HEK293 (cell line): ENCODE measurements at regions not wholly inside any gene's neighbourhood (a gene's known extent, or its start where the extent isn't known, plus 50 kb on each side); places are given as distances from the start of the nearest gene placed in this dataset.

Experiments used
- CTCF ChIA-PET: fragments of 350-600 bp; formaldehyde crosslinking; extraction: SDS; loops from one replicate; lab custom pipeline; 2021; ENCODE audit warnings: antibody characterized with exemption; lab: Yijun Ruan, JAX
- POLR2A ChIA-PET: fragments of 300-600 bp; formaldehyde crosslinking; extraction: SDS; loops from one replicate; lab custom pipeline; 2020; ENCODE audit warnings: antibody characterized with exemption, inconsistent platforms; lab: Yijun Ruan, JAX
- H3K27ac ChIP-seq: fragments of 200-500 bp; sonication (Bioruptor generic); 2 replicates; pipeline ENCODE4 v1.5.1; 2014; ENCODE audit warnings: low read depth, low read length, control low read depth, inconsistent platforms; ENCODE audit errors: extremely low read depth
- H3K36me3 ChIP-seq, 2 experiments: fragments of 200-500 bp in 1 of 2; sonication (Bioruptor generic) in 1 of 2; 1 replicate in 1 of 2; 2 replicates in 1 of 2; pipeline ENCODE4 v1.5.1; 2014 to 2017; ENCODE audit warnings: inconsistent platforms in 2 of 2, low read length in 2 of 2; ENCODE audit not compliant: control insufficient read depth in 2 of 2, insufficient read depth in 1 of 2
- H3K4me1 ChIP-seq: fragments of 200-500 bp; sonication (Bioruptor generic); 2 replicates; pipeline ENCODE4 v1.5.1; 2014; ENCODE audit warnings: mild to moderate bottlenecking, low read length, inconsistent platforms; ENCODE audit not compliant: control insufficient read depth, insufficient read depth
- H3K4me3 ChIP-seq: 2 replicates; pipeline ENCODE4 v1.5.1; 2011; ENCODE audit warnings: low read depth, mild to moderate bottlenecking, control low read depth, low read length, moderate library complexity
- H3K9me3 ChIP-seq: fragments of 200-500 bp; sonication (Bioruptor generic); 2 replicates; pipeline ENCODE4 v1.5.1; 2014; ENCODE audit warnings: low read depth, low read length, inconsistent platforms; ENCODE audit not compliant: control insufficient read depth, insufficient read depth
- ATF2 ChIP-seq: fragments of 450-650 bp; formaldehyde crosslinking; IDR thresholded peaks from 2 replicates; pipeline ENCODE4 v1.5.1; 2016; ENCODE audit warnings: missing biosample characterization, missing genetic modification characterization, low read depth
- BCL6B ChIP-seq: fragments of 450-650 bp; formaldehyde crosslinking; IDR thresholded peaks from 2 replicates; pipeline ENCODE4 v1.5.1; 2017; ENCODE audit warnings: missing biosample characterization, missing genetic modification characterization
- EGR2 ChIP-seq: fragments of 450-650 bp; formaldehyde crosslinking; IDR thresholded peaks from 2 replicates; pipeline ENCODE4 v1.5.1; 2016; ENCODE audit warnings: low read depth, missing biosample characterization, missing genetic modification characterization
- ELK4 ChIP-seq: IDR thresholded peaks from 2 replicates; pipeline ENCODE4 v1.6.1; 2011; ENCODE audit warnings: mild to moderate bottlenecking, low read depth, low read length, borderline replicate concordance
- YY1 ChIP-seq: fragments of 450-650 bp; formaldehyde crosslinking; IDR thresholded peaks from 2 replicates; pipeline ENCODE4 v1.5.1; 2018; ENCODE audit warnings: missing biosample characterization, missing genetic modification characterization
- YY2 ChIP-seq: fragments of 450-650 bp; formaldehyde crosslinking; IDR thresholded peaks from 2 replicates; pipeline ENCODE4 v1.5.1; 2016; ENCODE audit warnings: missing biosample characterization, missing genetic modification characterization
- ZBTB6 ChIP-seq: fragments of 450-650 bp; formaldehyde crosslinking; IDR thresholded peaks from 2 replicates; pipeline ENCODE4 v1.5.1; 2017; ENCODE audit warnings: missing biosample characterization, missing genetic modification characterization
- ZBTB7A ChIP-seq: fragments of 450-650 bp; formaldehyde crosslinking; IDR thresholded peaks from 2 replicates; pipeline ENCODE4 v1.5.1; 2016; ENCODE audit warnings: low read depth, missing biosample characterization, missing genetic modification characterization
- ZNF133 ChIP-seq: fragments of 450-650 bp; formaldehyde crosslinking; IDR thresholded peaks from 2 replicates; pipeline ENCODE4 v1.5.1; 2016; ENCODE audit warnings: missing biosample characterization, missing genetic modification characterization
- ZNF140 ChIP-seq: fragments of 450-650 bp; formaldehyde crosslinking; IDR thresholded peaks from 2 replicates; pipeline ENCODE4 v1.5.1; 2016; ENCODE audit warnings: missing biosample characterization, missing genetic modification characterization
- ZNF146 ChIP-seq: fragments of 450-650 bp; formaldehyde crosslinking; IDR thresholded peaks from 2 replicates; pipeline ENCODE4 v1.5.1; 2016; ENCODE audit warnings: missing biosample characterization, missing genetic modification characterization
- ZNF202 ChIP-seq: fragments of 450-650 bp; formaldehyde crosslinking; IDR thresholded peaks from 2 replicates; pipeline ENCODE4 v1.5.1; 2016; ENCODE audit warnings: missing biosample characterization, missing genetic modification characterization, borderline replicate concordance
- ZNF280C ChIP-seq: fragments of 450-650 bp; formaldehyde crosslinking; IDR thresholded peaks from 2 replicates; pipeline ENCODE4 v1.5.1; 2016; ENCODE audit warnings: missing biosample characterization, missing genetic modification characterization
- ZNF354C ChIP-seq: fragments of 450-650 bp; formaldehyde crosslinking; IDR thresholded peaks from 2 replicates; pipeline ENCODE4 v1.5.1; 2016; ENCODE audit warnings: missing biosample characterization, missing genetic modification characterization, low read depth, borderline replicate concordance
- ZNF362 ChIP-seq: fragments of 450-650 bp; formaldehyde crosslinking; IDR thresholded peaks from 2 replicates; pipeline ENCODE4 v1.5.1; 2016; ENCODE audit warnings: missing biosample characterization, missing genetic modification characterization
- ZNF391 ChIP-seq: fragments of 450-650 bp; formaldehyde crosslinking; IDR thresholded peaks from 2 replicates; pipeline ENCODE4 v1.5.1; 2016; ENCODE audit warnings: low read depth, missing biosample characterization, missing genetic modification characterization, borderline replicate concordance
- ZNF514 ChIP-seq: fragments of 450-650 bp; formaldehyde crosslinking; IDR thresholded peaks from 2 replicates; pipeline ENCODE4 v1.5.1; 2016; ENCODE audit warnings: missing biosample characterization, missing genetic modification characterization
- ZNF561 ChIP-seq: fragments of 450-650 bp; IDR thresholded peaks from 2 replicates; pipeline ENCODE4 v1.5.1; 2018; ENCODE audit warnings: missing biosample characterization, missing genetic modification characterization, borderline replicate concordance
- ZNF585B ChIP-seq: fragments of 450-650 bp; formaldehyde crosslinking; IDR thresholded peaks from 2 replicates; pipeline ENCODE4 v1.5.1; 2016; ENCODE audit warnings: missing biosample characterization, missing genetic modification characterization
- ZNF624 ChIP-seq: fragments of 450-650 bp; formaldehyde crosslinking; IDR thresholded peaks from 2 replicates; pipeline ENCODE4 v1.5.1; 2017; ENCODE audit warnings: missing biosample characterization, missing genetic modification characterization
- ZNF654 ChIP-seq: fragments of 450-650 bp; formaldehyde crosslinking; IDR thresholded peaks from 2 replicates; pipeline ENCODE4 v1.5.1; 2016; ENCODE audit warnings: low read depth, missing biosample characterization, missing genetic modification characterization
- ZNF704 ChIP-seq: fragments of 450-650 bp; formaldehyde crosslinking; IDR thresholded peaks from 2 replicates; pipeline ENCODE4 v1.5.1; 2016; ENCODE audit warnings: missing biosample characterization, missing genetic modification characterization
- ZNF776 ChIP-seq: fragments of 450-650 bp; formaldehyde crosslinking; IDR thresholded peaks from 2 replicates; pipeline ENCODE4 v1.5.0; 2017; ENCODE audit warnings: missing biosample characterization, missing genetic modification characterization, borderline replicate concordance

- no peaks in the 10 kb centered on the region for H3K4me1 ChIP-seq
- POLR2A ChIA-PET = no interaction called here
- TF ChIP-seq ZBTB7A (tag by site-specific recombination) (no peak), EGR2 (tag by site-specific recombination) (no peak), ZNF202 (no peak), ZNF624 (no peak)
- TF ChIP-seq, all 188 proteins: peak for 0
- no peak overlapping the region for H3K27ac ChIP-seq
- CTCF ChIA-PET = no interaction called here
- no peaks in the 10 kb centered on the region for H3K9me3 ChIP-seq
- no peak overlapping the region for H3K4me3 ChIP-seq
- H3K36me3 ChIP-seq = no peaks in the 10 kb centered on the region
Observed at GRCh38 chr11:109818290-109818689, 274.9 kb upstream of the ZC3H12C start.

- H3K36me3 ChIP-seq = no peaks in the 10 kb centered on the region
- TF ChIP-seq BCL6B (tag by site-specific recombination) (no peak), ATF2 (tag by site-specific recombination) (no peak), ZNF354C (tag by site-specific recombination) (no peak), ZNF391 (tag by site-specific recombination) (no peak), YY1 (tag by site-specific recombination) (no peak), ELK4 (no peak), ZNF561 (tag by site-specific recombination) (no peak), ZNF704 (tag by site-specific recombination) (no peak), ZNF133 (tag by site-specific recombination) (no peak)
- TF ChIP-seq, all 188 proteins: peak for 0
- CTCF ChIA-PET = no interaction called here
- POLR2A ChIA-PET = no interaction called here
- H3K9me3 ChIP-seq = no peaks in the 10 kb centered on the region
- H3K4me3 ChIP-seq = no peak overlapping the region
- H3K27ac ChIP-seq = no peak overlapping the region
- no peaks in the 10 kb centered on the region for H3K4me1 ChIP-seq
Observed at GRCh38 chr11:109819410-109819809, 273.8 kb upstream of the ZC3H12C start.

GRCh38 chr11:109821511-109821910 is 271.7 kb upstream of the ZC3H12C start:
- Histone ChIP-seq H3K36me3 (no peaks in the 10 kb centered on the region), H3K9me3 (no peaks in the 10 kb centered on the region), H3K27ac (no peak overlapping the region), H3K4me3 (no peak overlapping the region), H3K4me1 (no peaks in the 10 kb centered on the region)
- POLR2A ChIA-PET = no interaction called here
- CTCF ChIA-PET = no interaction called here
- TF ChIP-seq ZBTB6 (tag by site-specific recombination) (no peak), ZNF146 (tag by site-specific recombination) (no peak), ZNF362 (no peak), ZNF561 (tag by site-specific recombination) (no peak), ZNF654 (tag by site-specific recombination) (no peak), YY2 (tag by site-specific recombination) (no peak), ZNF280C (tag by site-specific recombination) (no peak), ZNF514 (tag by site-specific recombination) (no peak), ZNF776 (tag by site-specific recombination) (no peak), ZNF585B (tag by site-specific recombination) (no peak), ZNF140 (tag by site-specific recombination) (no peak)
